Adrenal gland (tissue), 9 donors: ENCODE measurements at regions not wholly inside any gene's neighbourhood (a gene's known extent, or its start where the extent isn't known, plus 50 kb on each side); places are given as distances from the start of the nearest gene placed in this dataset.

Experiments
- DNase-seq, 7 donors: peaks; one replicate each; pipeline ENCODE4 v3.0.0-alpha.2; 2019 to 2020
- H3K27ac ChIP-seq, 5 donors: fragments of 200-600 bp; sonication (generic) in 4 of 5; 1 replicate in 3 of 5; 2 replicates in 2 of 5; pipeline versions ENCODE4 v1.5.1 to v1.8.0; 2016 to 2020; ENCODE audit warnings: mild to moderate bottlenecking in 1 of 5
- H3K27me3 ChIP-seq: fragments of 200-600 bp; 2 replicates; pipeline ENCODE4 v1.8.0; 2021
- H3K36me3 ChIP-seq, 2 donors: fragments of 200-600 bp; replicated peaks in 1 of 2; 1 replicate in 1 of 2; 2 replicates in 1 of 2; pipeline versions ENCODE4 v1.5.1 to v1.8.0; 2018 to 2022
- H3K4me1 ChIP-seq, 2 donors: fragments of 200-600 bp; replicated peaks in 1 of 2; 1 replicate in 1 of 2; 2 replicates in 1 of 2; pipeline versions ENCODE4 v1.5.1 to v1.8.0; 2018 to 2021
- H3K4me3 ChIP-seq, 4 donors: fragments of 200-600 bp; sonication (generic) in 3 of 4; one replicate each; pipeline ENCODE4 v1.5.1; 2016 to 2018
- H3K9me3 ChIP-seq, 3 donors: fragments of 200-600 bp; sonication (generic) in 1 of 3; replicated peaks in 1 of 3; 1 replicate in 2 of 3; 2 replicates in 1 of 3; pipeline versions ENCODE4 v1.5.1 to v1.8.0; 2016 to 2021
- CTCF ChIP-seq, 6 experiments: fragments of 450-650 bp in 4 of 6; fragments of 200-600 bp in 2 of 6; sonication (generic) in 1 of 6; IDR thresholded peaks; 1 replicate in 5 of 6; 2 replicates in 1 of 6; pipeline versions ENCODE4 v1.5.1 to v1.8.0; 2016 to 2021; ENCODE audit warnings: antibody characterized with exemption in 6 of 6, mild to moderate bottlenecking in 2 of 6, moderate library complexity in 1 of 6
- POLR2A ChIP-seq, 2 donors: fragments of 450-650 bp; IDR thresholded peaks; one replicate each; pipeline ENCODE4 v1.6.1; 2017; ENCODE audit warnings: antibody characterized with exemption in 2 of 2, mild to moderate bottlenecking in 2 of 2, moderate library complexity in 1 of 2
- WGBS, 4 donors: extraction: QIAGEN DNeasy Blood & Tissue Kit in 2 of 4; methylation state at CpG; one replicate each; pipeline versions ENCODE4 v1.1.5 to v1.1.7; 2013 to 2017; 5-methylcytosine and 5-hydroxymethylcytosine counted together
- intact Hi-C, 2 donors: fragments of 100-400 bp; cut with DNase I; formaldehyde crosslinking; loops; one replicate each; pipeline versions ENCODE4 v1.14.1 to v1.15.0; 2022 to 2023
- small RNA-seq, 2 donors: library from RNA; depleted of rRNA; stranded (forward); fragments of <200 nt; gene quantifications; one replicate each; pipeline ENCODE3, GENCODE V24; 2016
- donor health status: healthy with polysubstance abuse.
- donor health status: Bipolar disorder and iron deficiency.
- donor health status: DM: yes; HTN: yes; CAD: no.
- donor health status: DM: no; HTN: no; CAD: no.
- donor health status: DM: no; HTN: no; CAD: no.

GRCh38 chr18:78929516-78929915, 50.1 kb upstream of the SALL3 start:
- TF ChIP-seq CTCF (IDR thresholded peaks at IDR 0.05) (no peak), POLR2A (IDR thresholded peaks at IDR 0.05) (no peak)
- H3K27me3 ChIP-seq: peaks cover 6% of the 10 kb centered on the region
- DNase-seq: no peak
- H3K27ac ChIP-seq: no peak overlapping the region
- no peaks in the 10 kb centered on the region for H3K9me3 ChIP-seq
- intact Hi-C loops: no loop called here
- no peaks in the 10 kb centered on the region for H3K36me3 ChIP-seq
- 83 to 85% (median 84%) methylated on average over 10 to 15 of the region's 15 CpGs for WGBS, 4 donors
- no peaks in the 10 kb centered on the region for H3K4me1 ChIP-seq
- H3K4me3 ChIP-seq: no peak overlapping the region

Small RNA genes in the stretch of these regions (small RNA-seq; reads per million reads assigned to genes)
- gene RF00019 (0 reads per million in 2 donors), gene RF00402 (0 reads per million in 2 donors), gene RNA5SP461 (0 reads per million in 2 donors), gene RNU6-655P (0 reads per million in 2 donors)
